Ascending aorta (tissue), 2 donors: ENCODE measurements at regions not wholly inside any gene's neighbourhood (a gene's known extent, or its start where the extent isn't known, plus 50 kb on each side); places are given as distances from the start of the nearest gene placed in this dataset.

Source experiments
- DNase-seq, 2 donors: peaks; one replicate each; pipeline ENCODE4 v3.0.0-alpha.2; 2019; ENCODE audit warnings: low spot score in 2 of 2
- H3K27ac ChIP-seq, 2 donors: fragments of 200-600 bp; sonication (generic); one replicate each; pipeline ENCODE4 v1.5.1; 2016 to 2017; ENCODE audit warnings: mild to moderate bottlenecking in 1 of 2
- H3K27me3 ChIP-seq: fragments of 200-600 bp; sonication (generic); one replicate; pipeline ENCODE4 v1.5.1; 2017
- H3K36me3 ChIP-seq, 2 donors: fragments of 200-600 bp; sonication (generic); one replicate each; pipeline ENCODE4 v1.5.1; 2016
- H3K4me1 ChIP-seq, 2 donors: fragments of 200-600 bp; sonication (generic); one replicate each; pipeline ENCODE4 v1.5.1; 2016 to 2017; ENCODE audit warnings: mild to moderate bottlenecking in 1 of 2
- H3K4me3 ChIP-seq, 2 donors: fragments of 200-600 bp; sonication (generic); one replicate each; pipeline ENCODE4 v1.5.1; 2016 to 2017; ENCODE audit warnings: mild to moderate bottlenecking in 1 of 2
- H3K9me3 ChIP-seq, 2 donors: fragments of 200-600 bp; sonication (generic); one replicate each; pipeline ENCODE4 v1.5.1; 2016
- intact Hi-C: fragments of 100-400 bp; cut with DNase I; formaldehyde crosslinking; loops from one replicate; pipeline ENCODE4 v1.15.1; 2023
- TF ChIP-seq, protein P1 (sequence below), 3 experiments: fragments of 200-600 bp in 2 of 3; fragments of 450-650 bp in 1 of 3; sonication (generic) in 2 of 3; IDR thresholded peaks; one replicate each; pipeline ENCODE4 v1.5.1; 2016 to 2019; ENCODE audit warnings: antibody characterized with exemption in 3 of 3, mild to moderate bottlenecking in 1 of 3, moderate library complexity in 1 of 3

GRCh38 chr12:19726592-19726991, 287.3 kb downstream of the AEBP2 start:
- no peaks in the 10 kb centered on the region for H3K36me3 ChIP-seq
- peaks cover 2 to 3% of the 10 kb centered on the region in 2 donors for H3K4me1 ChIP-seq
- no peak overlapping the region for H3K4me3 ChIP-seq
- intact Hi-C loops = no loop called here
- TF ChIP-seq, protein P1, sequence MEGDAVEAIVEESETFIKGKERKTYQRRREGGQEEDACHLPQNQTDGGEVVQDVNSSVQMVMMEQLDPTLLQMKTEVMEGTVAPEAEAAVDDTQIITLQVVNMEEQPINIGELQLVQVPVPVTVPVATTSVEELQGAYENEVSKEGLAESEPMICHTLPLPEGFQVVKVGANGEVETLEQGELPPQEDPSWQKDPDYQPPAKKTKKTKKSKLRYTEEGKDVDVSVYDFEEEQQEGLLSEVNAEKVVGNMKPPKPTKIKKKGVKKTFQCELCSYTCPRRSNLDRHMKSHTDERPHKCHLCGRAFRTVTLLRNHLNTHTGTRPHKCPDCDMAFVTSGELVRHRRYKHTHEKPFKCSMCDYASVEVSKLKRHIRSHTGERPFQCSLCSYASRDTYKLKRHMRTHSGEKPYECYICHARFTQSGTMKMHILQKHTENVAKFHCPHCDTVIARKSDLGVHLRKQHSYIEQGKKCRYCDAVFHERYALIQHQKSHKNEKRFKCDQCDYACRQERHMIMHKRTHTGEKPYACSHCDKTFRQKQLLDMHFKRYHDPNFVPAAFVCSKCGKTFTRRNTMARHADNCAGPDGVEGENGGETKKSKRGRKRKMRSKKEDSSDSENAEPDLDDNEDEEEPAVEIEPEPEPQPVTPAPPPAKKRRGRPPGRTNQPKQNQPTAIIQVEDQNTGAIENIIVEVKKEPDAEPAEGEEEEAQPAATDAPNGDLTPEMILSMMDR (IDR thresholded peaks at IDR 0.05) = no peak
- H3K27ac ChIP-seq = no peak overlapping the region
- H3K27me3 ChIP-seq = no peaks in the 10 kb centered on the region
- no peak for DNase-seq
- H3K9me3 ChIP-seq = no peaks in the 10 kb centered on the region

DNA sequence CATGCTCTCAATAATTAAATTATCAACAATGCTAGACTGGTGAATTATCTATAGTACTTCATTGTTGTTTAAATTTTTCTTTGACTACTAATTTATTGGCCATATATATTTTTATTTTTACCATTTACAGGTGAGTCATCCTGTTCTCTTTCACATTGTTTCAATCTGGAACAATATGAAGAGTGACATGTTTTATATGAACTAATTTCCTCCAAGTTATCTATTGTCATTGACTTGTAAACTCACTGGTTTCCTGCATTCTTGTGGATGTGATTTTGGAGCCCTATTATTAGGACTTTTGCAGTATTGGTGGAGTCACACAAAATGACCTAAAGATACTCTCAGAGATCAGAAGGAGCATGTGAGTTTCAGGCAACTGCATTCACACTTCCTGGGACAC, 297.7 kb downstream of the AEBP2 start:
- Histone ChIP-seq H3K27me3 (no peaks in the 10 kb centered on the region), H3K9me3 (no peaks in the 10 kb centered on the region), H3K4me1 (peaks cover 3 to 19% of the 10 kb centered on the region in 2 donors), H3K4me3 (no peak overlapping the region), H3K27ac (no peak overlapping the region), H3K36me3 (no peaks in the 10 kb centered on the region)
- TF ChIP-seq, protein P1 (IDR thresholded peaks at IDR 0.05) = no peak
- no peak for DNase-seq
- intact Hi-C loops = loop anchor here (5.0 kb wide), 1 partner anchor 230 kb away; no protein-coding TSS in a partner anchor

DNA sequence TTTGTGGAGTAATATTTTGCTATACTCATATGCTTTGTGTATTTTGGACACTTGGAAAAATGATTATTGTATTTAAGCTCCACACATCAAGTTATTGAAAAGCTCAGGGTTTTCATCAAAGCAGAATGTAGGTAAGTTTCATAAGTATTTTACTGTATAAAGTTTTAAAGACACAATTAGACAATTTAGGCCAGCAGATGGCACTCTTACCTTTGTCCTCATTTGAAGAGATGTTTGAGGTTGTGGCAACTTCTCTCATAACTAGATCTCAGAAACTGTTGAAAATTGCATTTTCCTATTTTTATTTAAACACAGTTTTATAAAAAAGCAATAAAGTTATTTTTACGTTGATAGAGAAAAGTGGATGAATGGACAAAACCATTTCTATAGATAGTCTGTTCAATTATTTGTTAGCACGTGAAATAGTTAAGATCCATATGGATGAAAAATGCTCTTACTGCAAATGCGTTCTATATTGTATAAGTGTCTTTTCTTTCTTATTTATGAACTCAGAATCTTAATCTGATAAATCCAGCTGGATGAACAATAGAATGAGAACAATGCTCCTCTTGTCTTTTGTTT, 300.0 kb downstream of the AEBP2 start:
- no peak for DNase-seq
- intact Hi-C loops = loop anchor here (5.0 kb wide), 1 partner anchor 232 kb away; no protein-coding TSS in a partner anchor
- Histone ChIP-seq H3K36me3 (no peaks in the 10 kb centered on the region), H3K9me3 (no peaks in the 10 kb centered on the region), H3K27ac (peak overlapping the region in 1 of 2 donors; percentile 25), H3K4me3 (no peak overlapping the region), H3K4me1 (peaks cover 3 to 22% of the 10 kb centered on the region in 2 donors), H3K27me3 (no peaks in the 10 kb centered on the region)
- TF ChIP-seq, protein P1 (IDR thresholded peaks at IDR 0.05) = peak; percentile 51 to 65 (median 57)

- peak overlapping the region; percentile 58 to 60 for H3K27ac ChIP-seq
- H3K27me3 ChIP-seq = no peaks in the 10 kb centered on the region
- intact Hi-C loops = loop anchor here (5.0 to 10.0 kb wide), 2 partner anchors 474 to 627 kb away; partner anchors contain the start of gene PDE3A
- no peaks in the 10 kb centered on the region for H3K9me3 ChIP-seq
- peaks cover 3 to 22% of the 10 kb centered on the region in 2 donors for H3K4me1 ChIP-seq
- no peak overlapping the region for H3K4me3 ChIP-seq
- TF ChIP-seq, protein P1 (IDR thresholded peaks at IDR 0.05) = no peak
- H3K36me3 ChIP-seq = no peaks in the 10 kb centered on the region
- DNase-seq = no peak
Measured at GRCh38 chr12:19740472-19741131, 301.3 kb downstream of the AEBP2 start.

DNA sequence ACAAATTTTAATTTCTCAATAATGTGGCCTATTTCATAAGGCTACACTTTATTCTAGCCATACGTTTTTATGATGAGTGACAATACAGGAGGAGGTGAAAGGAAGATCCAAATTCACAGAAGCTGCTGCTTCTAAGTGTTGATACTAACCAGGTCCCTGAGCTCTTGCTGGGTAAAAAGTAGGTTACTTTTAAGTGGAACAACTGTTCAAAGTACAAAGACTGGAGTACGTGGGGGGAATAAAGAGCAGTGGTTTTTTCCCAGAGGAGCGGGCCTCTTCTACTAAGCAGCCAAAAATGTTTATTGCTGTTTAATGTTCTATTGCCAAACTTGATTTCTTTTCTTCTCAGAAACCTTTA, 301.8 kb downstream of the AEBP2 start:
- Histone ChIP-seq H3K36me3 (no peaks in the 10 kb centered on the region), H3K27me3 (no peaks in the 10 kb centered on the region), H3K4me3 (no peak overlapping the region), H3K9me3 (no peaks in the 10 kb centered on the region), H3K4me1 (peaks cover 3 to 22% of the 10 kb centered on the region in 2 donors), H3K27ac (peak overlapping the region; percentile 58 to 60)
- no peak for DNase-seq
- intact Hi-C loops = loop anchor here (5.0 to 10.0 kb wide), 2 partner anchors 474 to 626 kb away; partner anchors contain the start of gene PDE3A
- TF ChIP-seq, protein P1 (IDR thresholded peaks at IDR 0.05) = no peak
